ENCODE measurements at regions not wholly inside any gene's neighbourhood (a gene's known extent, or its start where the extent isn't known, plus 50 kb on each side); places are given as distances from the start of the nearest gene placed in this dataset.
"Not testable (repeated sequence)": the region's sequence is repeated elsewhere in the genome, so short reads cannot be mapped to it uniquely, and the experiment has no call there.

- intact Hi-C loops (cut with DNase I) = no loop called here
- no peak for DNase-seq (ENCODE audit: low spot score)
Measured at GRCh38 chrX:40237731-40238178, 140.0 kb upstream of the BCOR start.

- DNase-seq (ENCODE audit: low spot score) = no peak
- intact Hi-C loops (cut with DNase I) = no loop called here
Measured at GRCh38 chrX:40230646-40231045, 132.9 kb upstream of the BCOR start.

- intact Hi-C loops (cut with DNase I) = no loop called here
- DNase-seq (ENCODE audit: low spot score) = no peak
Measured at GRCh38 chrX:40227125-40227524, 129.4 kb upstream of the BCOR start.

GRCh38 chrX:40224658-40225057, 126.9 kb upstream of the BCOR start:
- intact Hi-C loops (cut with DNase I) = no loop called here
- DNase-seq (ENCODE audit: low spot score) = no peak

- intact Hi-C loops (cut with DNase I); DNase-seq (ENCODE audit: low spot score): not testable (repeated sequence)
Measured at GRCh38 chrX:40222612-40223011, 124.9 kb upstream of the BCOR start.

- DNase-seq (ENCODE audit: low spot score) = no peak
- intact Hi-C loops (cut with DNase I) = no loop called here
Measured at GRCh38 chrX:40213092-40213491, 115.3 kb upstream of the BCOR start.

- DNase-seq (ENCODE audit: low spot score) = no peak
- intact Hi-C loops (cut with DNase I) = no loop called here
Measured at GRCh38 chrX:40209951-40210617, 112.3 kb upstream of the BCOR start.

GRCh38 chrX:40207626-40208025, 109.9 kb upstream of the BCOR start:
- DNase-seq (ENCODE audit: low spot score) = no peak
- intact Hi-C loops (cut with DNase I) = no loop called here

- intact Hi-C loops (cut with DNase I) = no loop called here
- no peak for DNase-seq (ENCODE audit: low spot score)
Measured at GRCh38 chrX:40205471-40205870, 107.7 kb upstream of the BCOR start.

GRCh38 chrX:40202456-40202855, 104.7 kb upstream of the BCOR start:
- DNase-seq (ENCODE audit: low spot score) = no peak
- intact Hi-C loops (cut with DNase I) = no loop called here

- no peak for DNase-seq (ENCODE audit: low spot score)
- intact Hi-C loops (cut with DNase I) = no loop called here
Measured at GRCh38 chrX:40201329-40201885, 103.6 kb upstream of the BCOR start.

- no peak for DNase-seq (ENCODE audit: low spot score)
- intact Hi-C loops (cut with DNase I) = no loop called here
Measured at GRCh38 chrX:40199704-40200103, 101.9 kb upstream of the BCOR start.

GRCh38 chrX:40197071-40197470, 99.3 kb upstream of the BCOR start:
- intact Hi-C loops (cut with DNase I) = no loop called here
- DNase-seq (ENCODE audit: low spot score) = no peak

- no peak for DNase-seq (ENCODE audit: low spot score)
- intact Hi-C loops (cut with DNase I) = no loop called here
Measured at GRCh38 chrX:40195368-40195767, 97.6 kb upstream of the BCOR start.

GRCh38 chrX:40192196-40192595, 94.4 kb upstream of the BCOR start:
- no peak for DNase-seq (ENCODE audit: low spot score)
- intact Hi-C loops (cut with DNase I) = no loop called here

GRCh38 chrX:40189637-40190036, 91.9 kb upstream of the BCOR start:
- intact Hi-C loops (cut with DNase I) = no loop called here

GRCh38 chrX:40188573-40189417, 91.0 kb upstream of the BCOR start:
- intact Hi-C loops (cut with DNase I) = no loop called here

More at GRCh38 chrX:40189637-40190036, 91.9 kb upstream of the BCOR start:
- no peak for DNase-seq (ENCODE audit: low spot score)

GRCh38 chrX:40184968-40185367, 87.2 kb upstream of the BCOR start:
- intact Hi-C loops (cut with DNase I) = no loop called here
- DNase-seq (ENCODE audit: low spot score) = no peak

More at GRCh38 chrX:40188573-40189417, 91.0 kb upstream of the BCOR start:
- DNase-seq (ENCODE audit: low spot score) = no peak

- DNase-seq (ENCODE audit: low spot score) = no peak
- intact Hi-C loops (cut with DNase I) = no loop called here
Measured at GRCh38 chrX:40182615-40183014, 84.9 kb upstream of the BCOR start.

GRCh38 chrX:40182095-40182494, 84.3 kb upstream of the BCOR start:
- no peak for DNase-seq (ENCODE audit: low spot score)
- intact Hi-C loops (cut with DNase I) = no loop called here

GRCh38 chrX:40179283-40179682, 81.5 kb upstream of the BCOR start:
- intact Hi-C loops (cut with DNase I) = loop anchor here (5.0 kb wide), 2 partner anchors 88 to 167 kb away; no protein-coding TSS in a partner anchor

More at GRCh38 chrX:40179283-40179682, 81.5 kb upstream of the BCOR start:
- DNase-seq (ENCODE audit: low spot score) = no peak

All from cardiac septum (tissue), 1 donor.